Right lobe of liver (tissue), 6 donors: ENCODE measurements at regions not wholly inside any gene's neighbourhood (a gene's known extent, or its start where the extent isn't known, plus 50 kb on each side); places are given as distances from the start of the nearest gene placed in this dataset.

ENCODE experiments used
- ATAC-seq, 4 donors: fragments of 200-7000 bp; cut with Tn5 transposase; one replicate each; pipeline ENCODE4 v1.9.1; 2020; ENCODE audit warnings: mild to moderate bottlenecking in 4 of 4, moderate library complexity in 4 of 4
- DNase-seq, 3 donors: peaks; one replicate each; pipeline ENCODE4 v3.0.0-alpha.2; 2020
- H3K27ac ChIP-seq, 3 donors: fragments of 200-600 bp; one replicate each; pipeline ENCODE4 v1.8.0; 2022
- H3K27me3 ChIP-seq, 2 donors: fragments of 200-600 bp; one replicate each; pipeline ENCODE4 v1.8.0; 2022
- H3K36me3 ChIP-seq, 4 donors: fragments of 200-600 bp; sonication (generic) in 1 of 4; one replicate each; pipeline versions ENCODE4 v1.5.1 to v1.8.0; 2017 to 2022; ENCODE audit warnings: control low read depth in 1 of 4
- H3K4me1 ChIP-seq, 4 donors: fragments of 200-600 bp; sonication (generic) in 1 of 4; one replicate each; pipeline versions ENCODE4 v1.5.1 to v1.8.0; 2017 to 2022; ENCODE audit warnings: control low read depth in 1 of 4
- H3K4me3 ChIP-seq, 3 donors: fragments of 200-600 bp; one replicate each; pipeline ENCODE4 v1.8.0; 2022
- H3K9me3 ChIP-seq, 4 donors: fragments of 200-600 bp; sonication (generic) in 1 of 4; one replicate each; pipeline versions ENCODE4 v1.5.1 to v1.8.0; 2017 to 2022; ENCODE audit warnings: control low read depth in 1 of 4
- POLR2A ChIP-seq: fragments of 450-650 bp; IDR thresholded peaks from one replicate; pipeline ENCODE4 v1.6.1; 2017; ENCODE audit warnings: antibody characterized with exemption, mild to moderate bottlenecking
- WGBS: methylation state at CpG from one replicate; pipeline ENCODE4 v1.1.6; 2018; ENCODE audit warnings: low coverage, low lambda C conversion rate; ENCODE audit not compliant: insufficient coverage; ENCODE audit errors: missing lambda C conversion rate; 5-methylcytosine and 5-hydroxymethylcytosine counted together
- intact Hi-C, 2 donors: fragments of 100-400 bp; cut with DNase I; formaldehyde crosslinking; loops; one replicate each; pipeline versions ENCODE4 v1.11.2 to v1.14.1; 2022
- TF ChIP-seq, protein P1 (sequence below), 4 donors: fragments of 200-600 bp in 3 of 4; fragments of 450-650 bp in 1 of 4; IDR thresholded peaks; one replicate each; pipeline versions ENCODE4 v1.5.1 to v1.8.0; 2016 to 2022; ENCODE audit warnings: antibody characterized with exemption in 4 of 4, mild to moderate bottlenecking in 2 of 4
- donor health status: DM: no; HTN: yes; CAD: no.
- donor health status: DM: no; HTN: no; CAD: no.
- donor health status: DM: no; HTN: no; CAD: no.
- donor health status: DM: no; HTN: yes; CAD: no.
- donor health status: DM: no; HTN: yes; CAD: no.

DNA sequence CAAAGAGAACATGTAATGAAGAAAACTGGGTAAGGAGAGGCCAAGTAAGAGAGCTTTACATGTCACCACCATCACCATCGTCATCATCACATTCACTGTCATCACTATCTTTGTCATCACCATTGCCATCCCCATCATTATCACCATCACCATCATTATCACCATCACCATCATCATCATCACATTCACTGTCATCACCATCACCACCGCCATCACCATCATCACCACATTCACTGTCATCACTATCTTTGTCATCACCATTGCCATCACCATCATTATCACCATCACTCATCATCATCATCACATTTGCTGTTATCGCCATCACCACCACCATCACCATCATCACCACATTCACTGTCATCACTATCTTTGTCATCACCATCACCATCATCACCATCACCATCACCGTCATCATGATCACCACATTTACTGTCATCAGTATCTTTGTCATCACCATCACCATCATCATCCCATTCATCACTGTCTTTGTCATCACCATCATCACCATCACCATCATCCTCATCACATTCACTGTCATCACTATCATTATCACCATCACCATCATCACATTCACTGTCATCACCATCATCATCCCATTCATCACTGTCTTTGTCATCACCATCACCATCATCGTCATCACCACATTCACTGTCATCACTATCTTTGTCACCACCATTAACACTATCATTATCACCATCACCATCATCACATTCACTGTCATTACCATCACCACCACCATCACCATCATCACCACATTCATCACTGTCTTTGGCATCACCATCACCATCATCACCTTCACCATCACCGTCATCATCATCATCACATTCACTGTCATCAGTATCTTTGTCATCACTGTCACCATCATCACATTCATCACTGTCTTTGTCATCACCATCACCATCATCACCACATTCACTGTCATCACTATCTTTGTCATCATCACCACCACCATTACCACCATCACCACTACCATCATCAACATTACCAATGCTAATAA is 172.3 kb downstream of the ERMARD start:
- Histone ChIP-seq H3K27ac (no peak overlapping the region), H3K9me3 (no peaks in the 10 kb centered on the region), H3K4me1 (peaks cover 0 to 32% (median 13%) of the 10 kb centered on the region in 4 donors), H3K4me3 (no peak overlapping the region), H3K27me3 (no peaks in the 10 kb centered on the region), H3K36me3 (no peaks in the 10 kb centered on the region)
- TF ChIP-seq, protein P1, sequence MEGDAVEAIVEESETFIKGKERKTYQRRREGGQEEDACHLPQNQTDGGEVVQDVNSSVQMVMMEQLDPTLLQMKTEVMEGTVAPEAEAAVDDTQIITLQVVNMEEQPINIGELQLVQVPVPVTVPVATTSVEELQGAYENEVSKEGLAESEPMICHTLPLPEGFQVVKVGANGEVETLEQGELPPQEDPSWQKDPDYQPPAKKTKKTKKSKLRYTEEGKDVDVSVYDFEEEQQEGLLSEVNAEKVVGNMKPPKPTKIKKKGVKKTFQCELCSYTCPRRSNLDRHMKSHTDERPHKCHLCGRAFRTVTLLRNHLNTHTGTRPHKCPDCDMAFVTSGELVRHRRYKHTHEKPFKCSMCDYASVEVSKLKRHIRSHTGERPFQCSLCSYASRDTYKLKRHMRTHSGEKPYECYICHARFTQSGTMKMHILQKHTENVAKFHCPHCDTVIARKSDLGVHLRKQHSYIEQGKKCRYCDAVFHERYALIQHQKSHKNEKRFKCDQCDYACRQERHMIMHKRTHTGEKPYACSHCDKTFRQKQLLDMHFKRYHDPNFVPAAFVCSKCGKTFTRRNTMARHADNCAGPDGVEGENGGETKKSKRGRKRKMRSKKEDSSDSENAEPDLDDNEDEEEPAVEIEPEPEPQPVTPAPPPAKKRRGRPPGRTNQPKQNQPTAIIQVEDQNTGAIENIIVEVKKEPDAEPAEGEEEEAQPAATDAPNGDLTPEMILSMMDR (IDR thresholded peaks at IDR 0.05) = no peak
- no peak for TF ChIP-seq POLR2A
- ATAC-seq (no peak), DNase-seq (no peak)
- intact Hi-C loops = no loop called here
- 85% methylated on average over 5 of the region's 6 CpGs for WGBS

DNA sequence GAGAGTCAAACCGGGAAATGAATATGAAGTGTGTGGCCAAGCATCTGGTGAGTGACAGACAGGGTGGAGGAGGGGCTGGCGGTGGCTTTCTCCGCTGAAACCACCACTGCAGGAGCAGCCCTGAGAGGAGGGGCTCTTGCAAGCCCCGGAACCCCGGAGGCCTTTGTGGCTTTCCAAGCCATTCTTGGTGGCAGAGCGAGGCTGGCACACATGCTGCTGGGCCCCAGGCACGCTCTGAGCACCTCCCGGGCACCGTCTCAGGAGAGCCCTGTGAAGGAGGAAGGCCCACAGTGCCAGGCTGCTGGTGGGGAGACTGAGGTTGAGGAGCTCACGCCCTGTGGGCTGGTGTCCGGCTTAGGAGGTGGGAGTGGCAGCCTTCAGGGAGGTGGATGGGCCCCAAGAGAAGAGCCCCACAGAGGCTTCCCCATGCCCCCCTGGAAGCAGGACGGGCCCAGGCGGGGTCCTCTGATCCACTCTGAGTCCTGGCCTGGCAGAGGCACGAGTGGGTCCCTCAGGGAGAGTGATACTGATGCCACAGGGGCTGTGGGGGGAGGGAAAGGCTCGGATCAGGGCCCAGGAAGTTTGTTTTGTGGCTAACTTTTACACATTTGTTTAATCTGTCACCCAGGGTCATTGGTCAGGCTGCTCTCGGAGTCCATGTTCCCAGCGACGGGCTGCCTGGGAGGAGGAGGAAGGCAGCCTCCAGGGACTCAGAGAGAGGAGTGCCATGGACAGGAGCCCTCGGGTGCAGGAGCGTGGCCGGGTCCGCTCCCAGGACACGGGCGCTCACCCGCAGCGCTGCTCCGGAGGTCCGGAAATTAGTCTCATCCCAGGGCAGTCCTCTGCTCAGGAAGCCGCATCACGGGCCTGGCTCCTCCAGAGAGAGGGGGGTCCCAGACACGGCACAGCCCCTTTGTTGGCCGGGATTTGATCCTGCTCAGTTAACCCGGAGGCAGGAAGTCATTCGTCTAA is 170.7 kb downstream of the ERMARD start:
- peak; percentile 68 to 83 (median 80) for DNase-seq
- H3K9me3 ChIP-seq = no peaks in the 10 kb centered on the region
- H3K27me3 ChIP-seq = no peaks in the 10 kb centered on the region
- H3K36me3 ChIP-seq = no peaks in the 10 kb centered on the region
- ATAC-seq = peak; percentile 89 to 95 (median 90)
- TF ChIP-seq, protein P1 (IDR thresholded peaks at IDR 0.05) = no peak
- peak; percentile 62 for TF ChIP-seq POLR2A
- intact Hi-C loops = no loop called here
- H3K4me1 ChIP-seq = peaks cover 0 to 32% (median 13%) of the 10 kb centered on the region in 4 donors
- peak overlapping the region; percentile 17 to 71 (median 58) for H3K27ac ChIP-seq
- H3K4me3 ChIP-seq = peak overlapping the region in 1 of 3 donors; percentile 25
- WGBS = 11% methylated on average over 10 of the region's 34 CpGs

DNA sequence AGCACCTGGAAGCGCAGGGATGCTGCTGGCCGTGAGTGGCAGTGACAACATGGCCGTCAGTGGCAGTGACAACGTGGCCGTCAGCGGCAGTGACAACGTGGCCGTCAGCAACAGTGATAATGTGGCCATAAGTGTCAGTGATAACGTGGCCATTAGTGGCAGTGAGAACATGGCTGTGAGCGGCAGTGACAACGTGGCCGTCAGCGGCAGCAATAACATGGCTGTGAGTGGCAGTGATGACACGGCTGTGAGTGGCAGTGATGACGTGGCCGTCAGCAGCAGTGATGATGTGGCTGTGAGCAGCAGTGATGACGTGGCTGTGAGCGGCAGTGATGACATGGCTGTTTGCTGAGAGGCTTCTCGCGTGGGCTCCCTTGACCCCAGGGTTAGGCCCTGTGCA is 169.8 kb downstream of the ERMARD start:
- DNase-seq (no peak), ATAC-seq (no peak)
- TF ChIP-seq POLR2A = no peak
- TF ChIP-seq, protein P1 (IDR thresholded peaks at IDR 0.05) = no peak
- peaks cover 0 to 32% (median 14%) of the 10 kb centered on the region in 4 donors for H3K4me1 ChIP-seq
- no peaks in the 10 kb centered on the region for H3K27me3 ChIP-seq
- WGBS = 81% methylated on average over 11 of the region's 20 CpGs
- H3K4me3 ChIP-seq = no peak overlapping the region
- no peaks in the 10 kb centered on the region for H3K9me3 ChIP-seq
- H3K27ac ChIP-seq = no peak overlapping the region
- intact Hi-C loops = no loop called here
- H3K36me3 ChIP-seq = no peaks in the 10 kb centered on the region

DNA sequence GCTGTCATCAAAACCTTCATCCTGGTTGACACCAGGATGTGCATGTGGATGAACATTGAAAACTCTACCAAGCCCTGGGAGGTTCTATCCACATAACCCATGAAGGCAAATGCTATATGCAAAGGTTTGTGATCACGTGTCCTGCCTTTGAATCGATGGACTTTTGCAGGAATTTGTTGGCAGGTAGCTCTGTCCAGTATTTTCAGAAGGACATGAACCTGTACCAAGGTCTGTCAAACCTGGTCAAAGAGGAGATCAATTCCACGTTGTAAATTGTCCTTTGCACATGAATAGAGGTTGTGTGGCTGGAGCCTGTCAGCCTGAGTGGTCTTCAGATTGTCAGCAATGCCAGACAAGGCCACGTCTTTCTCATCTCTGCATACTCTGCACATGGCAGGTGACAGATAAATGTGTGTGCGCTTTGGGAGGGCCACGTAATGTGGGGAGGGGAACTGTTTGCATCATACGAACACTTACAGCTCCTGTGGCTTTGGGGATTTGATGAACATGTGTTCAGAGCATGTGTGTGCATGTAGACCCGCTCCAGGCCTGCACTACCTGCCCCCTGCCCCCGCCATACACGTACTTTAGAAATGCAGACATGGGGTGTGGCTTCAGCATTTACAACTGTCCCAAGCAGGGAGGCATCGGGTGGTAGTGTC is 169.1 kb downstream of the ERMARD start:
- peaks cover 0 to 32% (median 17%) of the 10 kb centered on the region in 4 donors for H3K4me1 ChIP-seq
- H3K9me3 ChIP-seq = no peaks in the 10 kb centered on the region
- intact Hi-C loops = no loop called here
- DNase-seq = no peak
- H3K36me3 ChIP-seq = no peaks in the 10 kb centered on the region
- ATAC-seq = peak in 3 of 4 donors; percentile 9 to 28 (median 28)
- WGBS = 21% methylated on average over 4 of the region's 11 CpGs
- TF ChIP-seq, protein P1 (IDR thresholded peaks at IDR 0.05) = no peak
- no peak for TF ChIP-seq POLR2A
- H3K27me3 ChIP-seq = no peaks in the 10 kb centered on the region
- H3K27ac ChIP-seq = peak overlapping the region in 1 of 3 donors; percentile 6
- H3K4me3 ChIP-seq = no peak overlapping the region
